H1 (cell line): ENCODE measurements at regions not wholly inside any gene's neighbourhood (a gene's known extent, or its start where the extent isn't known, plus 50 kb on each side); places are given as distances from the start of the nearest gene placed in this dataset.

Source experiments
- TF ChIP-seq, protein P1 (sequence below), 3 experiments: IDR thresholded peaks; 1 replicate in 2 of 3; 2 replicates in 1 of 3; pipeline versions ENCODE4 v1.5.1 to v1.6.1; 2011; ENCODE audit warnings: low read length in 3 of 3, mild to moderate bottlenecking in 3 of 3, inconsistent platforms in 2 of 3, low read depth in 1 of 3, moderate library complexity in 1 of 3; ENCODE audit not compliant: insufficient read depth in 1 of 3; ENCODE audit errors: control extremely low read depth in 1 of 3

DNA sequence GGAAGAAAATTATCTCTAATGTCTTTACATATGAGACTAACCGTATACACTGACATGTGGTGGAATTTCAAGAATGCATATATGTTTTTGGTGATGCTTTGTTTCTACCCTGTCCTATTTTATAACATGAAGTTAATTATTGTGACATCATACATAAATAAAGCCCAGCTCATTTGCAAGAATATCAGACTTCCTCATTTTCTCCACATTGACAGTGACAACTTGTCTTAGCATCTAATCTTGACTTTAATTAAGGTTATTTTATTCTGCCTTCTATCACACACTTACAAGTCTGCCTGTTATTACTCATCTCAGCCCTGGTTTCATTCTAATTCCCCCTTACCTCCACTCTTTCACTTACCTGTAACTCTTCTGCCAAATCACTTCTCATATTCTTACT is 140.6 kb upstream of the STARD13 start (continued):
- TF ChIP-seq, protein P1, sequence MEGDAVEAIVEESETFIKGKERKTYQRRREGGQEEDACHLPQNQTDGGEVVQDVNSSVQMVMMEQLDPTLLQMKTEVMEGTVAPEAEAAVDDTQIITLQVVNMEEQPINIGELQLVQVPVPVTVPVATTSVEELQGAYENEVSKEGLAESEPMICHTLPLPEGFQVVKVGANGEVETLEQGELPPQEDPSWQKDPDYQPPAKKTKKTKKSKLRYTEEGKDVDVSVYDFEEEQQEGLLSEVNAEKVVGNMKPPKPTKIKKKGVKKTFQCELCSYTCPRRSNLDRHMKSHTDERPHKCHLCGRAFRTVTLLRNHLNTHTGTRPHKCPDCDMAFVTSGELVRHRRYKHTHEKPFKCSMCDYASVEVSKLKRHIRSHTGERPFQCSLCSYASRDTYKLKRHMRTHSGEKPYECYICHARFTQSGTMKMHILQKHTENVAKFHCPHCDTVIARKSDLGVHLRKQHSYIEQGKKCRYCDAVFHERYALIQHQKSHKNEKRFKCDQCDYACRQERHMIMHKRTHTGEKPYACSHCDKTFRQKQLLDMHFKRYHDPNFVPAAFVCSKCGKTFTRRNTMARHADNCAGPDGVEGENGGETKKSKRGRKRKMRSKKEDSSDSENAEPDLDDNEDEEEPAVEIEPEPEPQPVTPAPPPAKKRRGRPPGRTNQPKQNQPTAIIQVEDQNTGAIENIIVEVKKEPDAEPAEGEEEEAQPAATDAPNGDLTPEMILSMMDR (IDR thresholded peaks at IDR 0.05; ENCODE audit: control extremely low read depth in 1 of 3, insufficient read depth in 1 of 3, low read depth in 1 of 3, low read length in 3 of 3): no peak
